A549 (cell line): ENCODE measurements at regions not wholly inside any gene's neighbourhood (a gene's known extent, or its start where the extent isn't known, plus 50 kb on each side); places are given as distances from the start of the nearest gene placed in this dataset.

Source experiments
- CTCF ChIP-seq: fragments of >200 bp; sonication (Bioruptor Twin); formaldehyde crosslinking; IDR thresholded peaks from 3 replicates; pipeline ENCODE4 v1.5.1; 2016
- E2F6 ChIP-seq: IDR thresholded peaks from 2 replicates; pipeline ENCODE4 v1.6.1; 2012; ENCODE audit warnings: low read depth, borderline replicate concordance
- MYC ChIP-seq: IDR thresholded peaks from 2 replicates; pipeline ENCODE4 v1.6.1; 2012; ENCODE audit warnings: mild to moderate bottlenecking, inconsistent platforms, low read length, improper control_type of control experiment, borderline replicate concordance
- RFX5 ChIP-seq: fragments of 450-650 bp; IDR thresholded peaks from 2 replicates; pipeline ENCODE4 v1.7.1; 2014; ENCODE audit warnings: antibody characterized with exemption, mild to moderate bottlenecking, moderate library complexity

- TF ChIP-seq RFX5 = no peak
- TF ChIP-seq MYC = no peak
- no peak for TF ChIP-seq CTCF
- no peak for TF ChIP-seq E2F6
These were observed 616.3 kb upstream of the TMEM132C start for GRCh38 chr12:127650626-127651025.
